K562 (cell line): ENCODE measurements at regions not wholly inside any gene's neighbourhood (a gene's known extent, or its start where the extent isn't known, plus 50 kb on each side); places are given as distances from the start of the nearest gene placed in this dataset.

Source experiments
- ATAC-seq: fragments of 200-7000 bp; cut with Tn5 transposase; 3 replicates; pipeline ENCODE4 v1.9.1; 2020; ENCODE audit warnings: moderate library complexity
- BruUV-seq: library from RNA; stranded (reverse); fragments of 400-500 nt; replicated peaks from 2 replicates; lab custom pipeline; 2021; lab: Mats Ljungman, UMichigan
- CTCF ChIA-PET: fragments of 300-600 bp; formaldehyde crosslinking; extraction: SDS; loops from one replicate; lab custom pipeline; 2021; ENCODE audit warnings: low intra/inter-chr PET ratio; lab: Yijun Ruan, JAX
- POLR2A ChIA-PET: fragments of 300-600, 350-650 bp; sonication (Branson Sonifier 250); formaldehyde crosslinking; extraction: SDS; loops from one replicate; lab custom pipeline; 2021; ENCODE audit warnings: antibody characterized with exemption, inconsistent platforms; lab: Yijun Ruan, JAX
- DNase-seq, 4 experiments: peaks; one replicate each; pipeline versions ENCODE4 v3.0.0 to v3.0.0-alpha.2; 2011 to 2018; ENCODE audit warnings: low spot score in 3 of 4, mixed read lengths in 3 of 4; ENCODE audit errors: extremely low read depth in 1 of 4
- FAIRE-seq: peaks from 2 replicates; lab custom pipeline; 2011; peaks lifted over from hg19 to GRCh38; lab: Jason Lieb, UNC
- H2AFZ ChIP-seq: 2 replicates; pipeline ENCODE4 v1.6.0; 2011; ENCODE audit warnings: low read depth, low read length, control low read depth, inconsistent platforms
- H3K27ac ChIP-seq: fragments of 200-600 bp; 3 replicates; pipeline ENCODE4 v1.8.0; 2011; ENCODE audit warnings: low read depth, mild to moderate bottlenecking, control low read depth, inconsistent platforms, low read length, moderate library complexity, mixed read lengths; ENCODE audit errors: extremely low read depth
- H3K27me3 ChIP-seq, 2 experiments: fragments of 300-600 bp in 1 of 2; 2 replicates in 1 of 2; 3 replicates in 1 of 2; pipeline versions ENCODE4 v1.6.0 to v1.8.0; 2011; ENCODE audit warnings: inconsistent platforms in 2 of 2, low read length in 2 of 2, mild to moderate bottlenecking in 1 of 2, mixed read lengths in 1 of 2, moderate library complexity in 1 of 2; ENCODE audit not compliant: control insufficient read depth in 2 of 2, insufficient read depth in 2 of 2
- H3K36me3 ChIP-seq: fragments of 300-600 bp; 3 replicates; pipeline ENCODE4 v1.8.0; 2011; ENCODE audit warnings: mild to moderate bottlenecking, low read length, inconsistent platforms; ENCODE audit not compliant: control insufficient read depth, insufficient read depth
- H3K4me1 ChIP-seq, 2 experiments: fragments of 200-600 bp in 1 of 2; replicated peaks in 1 of 2; 2 replicates in 1 of 2; 3 replicates in 1 of 2; pipeline versions ENCODE4 v1.5.1 to v1.8.0; 2011; ENCODE audit warnings: inconsistent platforms in 2 of 2, low read length in 2 of 2, mild to moderate bottlenecking in 1 of 2, mixed read lengths in 1 of 2, moderate library complexity in 1 of 2; ENCODE audit not compliant: control insufficient read depth in 2 of 2, insufficient read depth in 2 of 2
- H3K4me2 ChIP-seq: 2 replicates; pipeline ENCODE4 v1.6.1; 2011; ENCODE audit warnings: low read length, control low read depth, inconsistent platforms, mixed read lengths; ENCODE audit not compliant: insufficient read depth
- H3K4me3 ChIP-seq: fragments of 200-600 bp; sonication (generic), shearing (Covaris generic); 2 replicates; pipeline ENCODE4 v1.5.1; 2016; ENCODE audit warnings: control low read depth, inconsistent platforms
- H3K79me2 ChIP-seq: fragments of 200-600 bp; 3 replicates; pipeline ENCODE4 v1.8.0; 2011; ENCODE audit warnings: low read length, inconsistent platforms; ENCODE audit not compliant: control insufficient read depth, insufficient read depth
- H3K9ac ChIP-seq, 2 experiments: 2 replicates each; pipeline versions ENCODE4 v1.6.0 to v1.6.1; 2011; ENCODE audit warnings: low read depth in 2 of 2, low read length in 2 of 2, control low read depth in 1 of 2, inconsistent platforms in 1 of 2, mild to moderate bottlenecking in 1 of 2, mixed read lengths in 1 of 2; ENCODE audit not compliant: insufficient read depth in 1 of 2
- H3K9me1 ChIP-seq: one replicate; pipeline ENCODE4 v1.6.0; 2011; ENCODE audit warnings: inconsistent platforms, mild to moderate bottlenecking, low read length, moderate library complexity; ENCODE audit not compliant: control insufficient read depth, insufficient read depth
- H3K9me3 ChIP-seq: replicated peaks from 2 replicates; pipeline ENCODE4 v1.5.1; 2011; ENCODE audit warnings: low read depth, low read length, inconsistent platforms; ENCODE audit not compliant: control insufficient read depth, insufficient read depth
- H4K20me1 ChIP-seq: replicated peaks from 2 replicates; pipeline ENCODE4 v1.6.1; 2011; ENCODE audit warnings: low read length, inconsistent platforms, mixed read lengths; ENCODE audit not compliant: control insufficient read depth, insufficient read depth
- CBFA2T3 ChIP-seq: fragments of 450-650 bp; IDR thresholded peaks from 2 replicates; pipeline ENCODE4 v1.6.1; 2017
- CSDE1 ChIP-seq, 2 experiments: fragments of 450-650 bp; IDR thresholded peaks; 2 replicates each; pipeline ENCODE4 v1.6.1; 2016; ENCODE audit warnings: mild to moderate bottlenecking in 1 of 2
- KDM4B ChIP-seq, 2 experiments: fragments of 450-650 bp in 1 of 2; sonication (generic) in 1 of 2; IDR thresholded peaks; 2 replicates each; pipeline ENCODE4 v1.6.1; 2016 to 2017; ENCODE audit warnings: borderline replicate concordance in 2 of 2, antibody characterized with exemption in 1 of 2, low read depth in 1 of 2, mild to moderate bottlenecking in 1 of 2
- NONO ChIP-seq, 2 experiments: fragments of 200-400 bp in 1 of 2; fragments of 450-650 bp in 1 of 2; formaldehyde crosslinking in 1 of 2; IDR thresholded peaks; 2 replicates each; pipeline ENCODE4 v1.6.1; 2017; ENCODE audit warnings: low read depth in 2 of 2, mild to moderate bottlenecking in 2 of 2, moderate library complexity in 2 of 2, low read length in 1 of 2
- POLR2AphosphoS5 ChIP-seq: IDR thresholded peaks from 2 replicates; pipeline ENCODE4 v1.6.1; 2011; ENCODE audit warnings: mild to moderate bottlenecking, low read depth, low read length, moderate library complexity; ENCODE audit not compliant: control insufficient read depth, insufficient read depth
- RBM34 ChIP-seq: fragments of 200-400 bp; formaldehyde crosslinking; IDR thresholded peaks from 2 replicates; pipeline ENCODE4 v1.6.1; 2018; ENCODE audit warnings: low read length, borderline replicate concordance; ENCODE audit not compliant: insufficient read depth
- RFX7 ChIP-seq: fragments of 250-450 bp; sonication (Bioruptor Pico); IDR thresholded peaks from 2 replicates; pipeline ENCODE4 v1.5.1; 2021; ENCODE audit warnings: mild to moderate bottlenecking
- SREBF2 ChIP-seq: sonication (generic); formaldehyde crosslinking; IDR thresholded peaks from 2 replicates; pipeline ENCODE4 v1.4.0; 2020; ENCODE audit warnings: mild to moderate bottlenecking, missing genetic modification reagents
- STAT5B ChIP-seq: fragments of 250-450 bp; sonication (Bioruptor Pico); IDR thresholded peaks from 2 replicates; pipeline ENCODE4 v1.8.0; 2021; ENCODE audit warnings: mild to moderate bottlenecking, inconsistent platforms
- TAF15 ChIP-seq: fragments of 200-400 bp; formaldehyde crosslinking; IDR thresholded peaks from 2 replicates; pipeline ENCODE4 v1.6.1; 2017; ENCODE audit warnings: mild to moderate bottlenecking, low read depth, low read length, moderate library complexity
- ZNF24 ChIP-seq: fragments of 450-650 bp; IDR thresholded peaks from 2 replicates; pipeline ENCODE4 v1.6.1; 2016
- ZNF561 ChIP-seq: fragments of 450-650 bp; formaldehyde crosslinking; conservative IDR thresholded peaks from 2 replicates; pipeline ENCODE4 v1.4.0; 2020; ENCODE audit warnings: mild to moderate bottlenecking, moderate library complexity
- WGBS: fragments of 100-300 bp; shearing (Covaris generic); methylation state at CpG from one replicate; pipeline ENCODE4 v1.1.6; 2016; ENCODE audit warnings: low coverage, mixed read lengths; ENCODE audit not compliant: insufficient coverage; ENCODE audit errors: missing lambda C conversion rate; 5-methylcytosine and 5-hydroxymethylcytosine counted together
- in situ Hi-C: fragments of 300-500 bp; cut with MboI; formaldehyde crosslinking; loops from 4 replicates; pipeline ENCODE4 v1.15.0; 2018; ENCODE audit warnings: inconsistent platforms, mixed read lengths
- intact Hi-C: fragments of 100-400 bp; cut with micrococcal nuclease; formaldehyde crosslinking; loops from 2 replicates; pipeline ENCODE4 v1.14.2; 2022
- TF ChIP-seq, protein P1 (sequence below), 2 experiments: IDR thresholded peaks; 2 replicates each; pipeline ENCODE4 v1.6.1; 2012; ENCODE audit warnings: improper control_type of control experiment in 2 of 2, low read depth in 2 of 2, low read length in 2 of 2, borderline replicate concordance in 1 of 2
- TF ChIP-seq, protein P2 (sequence below): fragments of 200-400 bp; formaldehyde crosslinking; IDR thresholded peaks from 2 replicates; pipeline ENCODE4 v1.6.1; 2017; ENCODE audit warnings: mild to moderate bottlenecking, low read depth, low read length, moderate library complexity

DNA sequence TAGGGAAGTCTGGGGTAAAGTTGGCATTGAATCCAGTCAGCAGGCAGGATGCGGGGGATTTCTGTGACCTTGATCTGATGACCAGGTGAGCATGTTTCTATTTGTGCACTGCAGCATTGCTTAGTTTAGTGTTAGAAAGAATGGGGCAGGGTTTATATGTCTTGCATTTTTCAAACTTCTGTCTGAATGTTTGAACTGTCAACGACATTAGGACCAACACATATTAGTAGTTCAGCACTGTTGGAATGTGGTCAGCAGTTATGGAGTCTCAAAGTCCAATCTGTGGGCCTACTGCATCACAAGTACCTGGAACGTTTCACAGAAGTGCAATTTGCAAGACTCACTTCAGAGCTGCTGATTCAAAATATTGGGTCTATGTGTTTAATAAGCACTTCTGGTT is 276.6 kb upstream of the BMP2 start (continued):
- TF ChIP-seq, protein P1, sequence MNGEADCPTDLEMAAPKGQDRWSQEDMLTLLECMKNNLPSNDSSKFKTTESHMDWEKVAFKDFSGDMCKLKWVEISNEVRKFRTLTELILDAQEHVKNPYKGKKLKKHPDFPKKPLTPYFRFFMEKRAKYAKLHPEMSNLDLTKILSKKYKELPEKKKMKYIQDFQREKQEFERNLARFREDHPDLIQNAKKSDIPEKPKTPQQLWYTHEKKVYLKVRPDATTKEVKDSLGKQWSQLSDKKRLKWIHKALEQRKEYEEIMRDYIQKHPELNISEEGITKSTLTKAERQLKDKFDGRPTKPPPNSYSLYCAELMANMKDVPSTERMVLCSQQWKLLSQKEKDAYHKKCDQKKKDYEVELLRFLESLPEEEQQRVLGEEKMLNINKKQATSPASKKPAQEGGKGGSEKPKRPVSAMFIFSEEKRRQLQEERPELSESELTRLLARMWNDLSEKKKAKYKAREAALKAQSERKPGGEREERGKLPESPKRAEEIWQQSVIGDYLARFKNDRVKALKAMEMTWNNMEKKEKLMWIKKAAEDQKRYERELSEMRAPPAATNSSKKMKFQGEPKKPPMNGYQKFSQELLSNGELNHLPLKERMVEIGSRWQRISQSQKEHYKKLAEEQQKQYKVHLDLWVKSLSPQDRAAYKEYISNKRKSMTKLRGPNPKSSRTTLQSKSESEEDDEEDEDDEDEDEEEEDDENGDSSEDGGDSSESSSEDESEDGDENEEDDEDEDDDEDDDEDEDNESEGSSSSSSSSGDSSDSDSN (IDR thresholded peaks at IDR 0.05; ENCODE audit: borderline replicate concordance in 1 of 2, low read depth in 2 of 2, low read length in 2 of 2): no peak
- no peak for TF ChIP-seq STAT5B
- TF ChIP-seq, all 486 proteins: peak for 0

DNA sequence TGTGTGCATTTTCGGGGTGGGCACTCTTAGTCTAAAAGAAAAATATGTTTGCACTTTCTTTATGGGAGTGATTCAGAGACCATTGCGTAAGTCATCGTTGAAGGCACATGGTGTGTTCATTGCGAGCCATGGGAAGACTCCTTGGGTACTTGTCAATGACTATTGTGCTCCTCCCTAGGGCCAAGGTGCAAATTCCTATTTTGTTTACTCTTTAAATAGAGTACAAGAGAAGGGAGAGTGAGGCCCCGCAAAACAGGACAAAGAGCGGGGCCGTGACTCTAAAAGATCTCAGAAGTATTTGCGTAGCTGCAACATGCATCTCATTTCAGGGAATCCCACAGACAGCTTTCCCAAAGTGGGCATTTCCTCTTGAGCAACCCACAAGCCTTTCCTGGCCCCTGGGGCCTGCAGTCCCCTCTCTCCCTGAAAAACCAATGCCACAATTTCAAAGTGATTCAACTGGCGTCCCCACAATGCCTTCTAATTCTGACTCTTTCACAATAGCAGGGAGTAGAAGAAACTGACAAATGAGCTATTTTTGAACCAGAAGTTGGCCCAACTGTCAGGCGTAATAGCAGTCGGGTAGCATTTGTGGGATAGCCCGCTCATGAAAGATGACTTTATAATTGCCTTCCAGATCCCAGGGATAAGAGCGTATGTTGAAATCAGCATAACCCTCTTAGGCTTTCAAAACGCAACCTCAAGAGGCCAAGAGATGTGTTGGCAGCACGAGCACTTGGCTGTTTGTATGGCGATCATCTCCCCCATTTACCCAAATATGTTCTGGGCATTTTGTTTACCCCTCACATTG is 277.9 kb upstream of the BMP2 start:
- CTCF ChIA-PET: no interaction called here
- TF ChIP-seq KDM4B (IDR thresholded peaks at IDR 0.05; ENCODE audit: borderline replicate concordance in 2 of 2, low read depth in 1 of 2): no peak
- TF ChIP-seq RFX7 (CRISPR knock-in tag): no peak
- TF ChIP-seq TAF15: no peak
- no peak for TF ChIP-seq ZNF561
- TF ChIP-seq POLR2AphosphoS5: no peak
- no peak for TF ChIP-seq CSDE1 (IDR thresholded peaks at IDR 0.05)
- TF ChIP-seq, protein P2, sequence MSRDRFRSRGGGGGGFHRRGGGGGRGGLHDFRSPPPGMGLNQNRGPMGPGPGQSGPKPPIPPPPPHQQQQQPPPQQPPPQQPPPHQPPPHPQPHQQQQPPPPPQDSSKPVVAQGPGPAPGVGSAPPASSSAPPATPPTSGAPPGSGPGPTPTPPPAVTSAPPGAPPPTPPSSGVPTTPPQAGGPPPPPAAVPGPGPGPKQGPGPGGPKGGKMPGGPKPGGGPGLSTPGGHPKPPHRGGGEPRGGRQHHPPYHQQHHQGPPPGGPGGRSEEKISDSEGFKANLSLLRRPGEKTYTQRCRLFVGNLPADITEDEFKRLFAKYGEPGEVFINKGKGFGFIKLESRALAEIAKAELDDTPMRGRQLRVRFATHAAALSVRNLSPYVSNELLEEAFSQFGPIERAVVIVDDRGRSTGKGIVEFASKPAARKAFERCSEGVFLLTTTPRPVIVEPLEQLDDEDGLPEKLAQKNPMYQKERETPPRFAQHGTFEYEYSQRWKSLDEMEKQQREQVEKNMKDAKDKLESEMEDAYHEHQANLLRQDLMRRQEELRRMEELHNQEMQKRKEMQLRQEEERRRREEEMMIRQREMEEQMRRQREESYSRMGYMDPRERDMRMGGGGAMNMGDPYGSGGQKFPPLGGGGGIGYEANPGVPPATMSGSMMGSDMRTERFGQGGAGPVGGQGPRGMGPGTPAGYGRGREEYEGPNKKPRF: no peak
- TF ChIP-seq ZNF24: no peak
- TF ChIP-seq CBFA2T3: no peak
- no peak for TF ChIP-seq NONO (IDR thresholded peaks at IDR 0.05; ENCODE audit: low read depth in 2 of 2, low read length in 1 of 2)
- no peak for TF ChIP-seq SREBF2 (CRISPR knock-in tag)
- TF ChIP-seq RBM34: no peak

More for the DNA sequence above, 277.9 kb upstream of the BMP2 start:
- H3K9me3 ChIP-seq: no peaks in the 10 kb centered on the region
- WGBS: 2% methylated on average over 14 of the region's 16 CpGs
- POLR2A ChIA-PET: no interaction called here
- H3K4me1 ChIP-seq: no peaks in the 10 kb centered on the region
- H3K36me3 ChIP-seq: no peaks in the 10 kb centered on the region
- no peak overlapping the region for H3K27ac ChIP-seq
- H3K9ac ChIP-seq: no peak overlapping the region
- intact Hi-C loops (no loop called here), in situ Hi-C loops (no loop called here)
- H4K20me1 ChIP-seq: no peaks in the 10 kb centered on the region
- BruUV-seq: no TSS peak
- H3K9me1 ChIP-seq: no peaks in the 10 kb centered on the region
- ATAC-seq (no peak), FAIRE-seq (no peak), DNase-seq (no peak)
- no peak overlapping the region for H3K4me2 ChIP-seq
- H3K27me3 ChIP-seq: no peaks in the 10 kb centered on the region
- no peaks in the 10 kb centered on the region for H3K79me2 ChIP-seq
- no peak overlapping the region for H3K4me3 ChIP-seq
- H2AFZ ChIP-seq: no peak overlapping the region
